ENCODE measurements at regions not wholly inside any gene's neighbourhood (a gene's known extent, or its start where the extent isn't known, plus 50 kb on each side); places are given as distances from the start of the nearest gene placed in this dataset.

DNA sequence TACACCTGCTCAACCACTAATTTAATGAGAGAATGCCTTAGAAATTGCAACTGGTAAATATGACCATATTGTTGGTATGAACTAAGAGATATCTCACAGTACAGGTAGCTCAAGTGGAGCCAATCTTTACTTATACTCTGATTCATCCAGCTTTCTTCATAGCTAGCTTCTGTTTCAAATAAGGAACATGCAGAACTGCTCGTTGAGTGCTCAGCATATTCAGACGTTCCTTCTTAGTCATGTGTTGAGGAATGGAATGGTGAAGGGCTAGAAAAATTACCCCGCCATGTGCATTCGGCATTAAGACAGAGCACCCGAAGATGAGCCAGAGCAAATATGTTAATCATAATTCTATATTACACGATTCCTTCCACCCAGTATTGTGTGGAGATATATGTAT, 144.0 kb upstream of the VRK2 start:
- DNase-seq, result no peak

DNA sequence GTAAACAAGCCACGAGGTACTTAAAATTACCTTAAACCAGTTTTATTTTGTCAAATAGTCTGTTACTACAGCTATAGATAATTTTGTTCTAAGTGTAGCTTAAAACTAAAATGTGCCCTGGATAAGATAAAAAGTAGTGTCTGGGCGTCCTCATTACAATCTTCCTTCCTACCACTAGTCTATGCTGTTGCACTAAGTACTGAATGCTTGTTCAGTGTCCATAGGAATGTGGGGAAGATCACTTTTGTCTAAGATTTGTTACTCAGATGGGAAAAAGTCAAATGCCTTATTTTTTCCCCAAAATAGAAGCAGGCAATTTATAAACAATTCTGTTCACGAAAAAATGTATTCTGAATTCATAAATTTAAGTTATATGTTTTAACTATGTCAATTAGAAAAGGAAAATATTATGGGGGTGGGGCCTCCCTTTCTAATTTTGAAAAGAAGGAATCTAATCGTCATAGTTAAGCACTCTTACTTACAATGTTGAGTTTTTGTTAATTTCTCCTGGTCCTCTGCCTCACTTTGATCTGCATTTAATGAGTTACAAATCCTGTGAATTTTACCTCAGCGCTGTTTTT, 140.4 kb upstream of the VRK2 start:
- peak; percentile 44 for DNase-seq

DNA sequence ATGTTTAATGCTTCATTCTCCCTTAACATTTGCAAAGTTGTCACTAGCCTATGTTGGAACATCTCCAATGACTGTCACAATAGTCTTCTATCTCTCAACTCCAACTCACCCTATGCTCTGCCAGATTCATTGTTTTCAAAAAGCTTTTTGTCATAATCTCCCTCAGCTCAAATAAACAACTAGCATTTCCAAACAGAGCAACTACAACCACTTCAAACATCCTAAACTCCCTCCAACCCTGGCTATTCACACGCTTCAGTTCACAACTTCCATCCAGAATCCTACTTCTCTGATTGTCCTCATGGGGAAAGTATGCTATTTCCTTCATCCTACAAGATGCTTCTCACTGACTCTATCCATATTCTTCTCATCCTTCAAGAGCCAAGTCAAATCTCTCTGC, 139.2 kb upstream of the VRK2 start:
- no peak for DNase-seq

DNA sequence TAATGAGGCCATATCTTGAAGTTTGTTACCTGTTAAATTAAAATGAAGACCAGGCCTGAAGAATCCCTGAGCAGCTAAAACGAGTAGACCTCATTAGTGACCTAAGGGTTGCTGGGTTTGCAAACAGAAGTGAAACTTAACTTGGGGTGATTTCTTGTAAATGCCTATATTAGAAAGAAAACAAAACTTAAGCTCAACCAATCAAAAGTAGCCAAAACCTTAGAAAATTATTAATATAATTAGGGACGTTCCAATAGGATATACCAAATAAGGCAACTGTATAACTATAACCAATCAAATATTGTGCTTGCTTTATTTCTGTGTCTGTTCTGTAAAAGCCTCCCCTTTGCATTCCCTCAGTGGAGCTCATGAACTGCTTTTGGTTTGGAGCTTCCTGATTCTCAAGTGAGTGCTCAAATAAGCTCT, 137.9 kb upstream of the VRK2 start:
- DNase-seq, result no peak

DNA sequence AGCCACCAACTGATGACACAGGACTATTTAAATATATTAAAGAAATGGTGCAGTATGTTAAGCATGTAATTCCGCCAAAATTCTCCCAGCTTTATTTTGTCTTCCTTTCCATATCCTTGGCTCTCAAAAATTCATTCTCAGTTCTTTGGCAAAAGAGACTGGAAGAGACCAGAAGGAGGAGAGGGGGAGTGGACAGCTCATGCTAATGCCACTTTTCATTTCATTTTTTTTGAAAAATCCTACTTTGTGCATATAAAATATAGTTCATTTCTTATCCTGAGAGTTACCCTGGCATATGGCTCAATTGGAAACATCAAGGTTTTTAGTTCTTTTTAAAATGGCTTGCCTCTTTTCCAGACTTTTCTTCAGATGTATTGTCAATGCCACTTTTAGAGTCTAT, 128.5 kb upstream of the VRK2 start:
- no peak for DNase-seq

DNA sequence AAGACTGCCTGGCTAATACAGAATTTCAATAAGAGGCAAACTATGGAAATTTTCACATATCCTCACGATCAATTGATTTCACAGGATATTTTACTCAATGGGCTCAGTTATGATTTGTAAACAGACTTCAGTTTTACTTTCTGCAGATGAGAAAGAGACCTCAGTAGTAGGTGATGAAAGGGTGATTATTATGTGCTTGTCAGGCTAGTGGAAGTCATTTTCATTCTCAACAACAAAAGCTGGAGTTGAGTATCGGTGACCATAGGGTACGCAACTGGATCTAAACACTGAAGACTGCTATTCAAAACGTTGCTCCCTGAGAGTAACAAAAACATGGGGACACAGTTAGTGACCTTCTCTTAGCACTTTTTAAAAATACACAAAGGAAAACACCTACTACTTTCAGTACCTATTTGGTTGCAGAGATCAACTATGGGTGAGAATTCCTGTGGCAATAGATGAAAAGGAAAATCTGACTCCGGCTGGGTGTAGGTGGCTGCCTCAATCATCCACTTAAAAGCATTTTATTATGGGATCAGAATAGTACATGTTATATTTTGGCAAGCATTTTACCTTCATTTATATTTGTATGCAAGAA, 126.2 kb upstream of the VRK2 start:
- DNase-seq, result no peak

DNA sequence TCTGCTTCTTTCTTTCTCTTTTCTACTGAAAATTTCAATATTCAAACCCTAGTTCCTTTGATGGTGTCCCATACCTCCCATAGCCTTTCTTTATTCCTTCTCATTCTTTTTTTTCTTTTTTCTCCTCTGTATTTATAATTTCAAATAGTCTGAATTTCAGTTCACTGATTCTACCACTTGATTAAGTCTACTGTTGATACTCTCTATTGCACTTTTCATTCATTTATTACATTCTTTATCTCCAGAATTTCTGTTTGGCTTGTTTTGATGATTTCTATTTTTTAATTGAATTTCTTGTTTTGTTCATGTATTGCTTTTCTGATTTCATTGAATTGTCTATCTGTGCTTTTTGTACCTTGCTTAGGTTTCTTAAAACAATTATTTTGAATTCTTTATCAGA, 111.9 kb upstream of the VRK2 start:
- no peak for DNase-seq

DNA sequence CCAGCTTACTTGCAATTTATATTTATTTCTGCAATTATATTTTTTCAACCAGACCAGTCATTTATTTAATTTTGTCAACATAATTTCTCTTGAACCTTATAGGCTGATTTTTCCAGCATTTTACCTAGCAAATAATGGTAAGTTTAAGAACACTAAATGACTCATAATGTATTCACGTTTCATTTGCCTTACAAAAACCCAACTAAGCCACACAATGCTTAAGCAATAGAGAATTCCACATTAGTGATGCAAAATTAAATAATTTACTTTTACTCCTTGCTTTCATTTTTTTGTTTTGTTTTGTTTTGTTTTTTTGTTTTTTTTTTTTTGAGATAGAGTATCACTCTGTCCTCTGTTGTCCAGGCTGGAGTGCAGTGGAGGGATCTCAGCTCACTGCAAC, 110.4 kb upstream of the VRK2 start:
- DNase-seq, result no peak

DNA sequence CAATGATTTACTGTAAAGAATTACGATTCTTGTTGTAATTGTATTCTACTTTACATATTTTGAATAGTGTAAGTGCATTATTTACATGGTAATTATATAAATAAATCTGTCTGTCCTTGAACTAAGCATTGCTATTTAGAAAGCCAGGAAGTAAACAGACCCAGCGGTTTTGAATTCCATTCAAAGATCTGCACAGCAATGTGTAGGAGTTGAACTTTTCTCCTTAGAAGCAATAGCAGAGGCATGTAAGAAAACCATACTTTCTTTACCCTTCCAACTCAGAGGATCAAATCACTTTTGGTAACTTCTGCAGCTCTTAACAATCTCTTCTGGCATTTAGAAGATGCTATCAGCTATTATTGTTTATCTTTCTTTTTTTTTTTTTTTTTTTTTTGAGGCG, 109.2 kb upstream of the VRK2 start:
- no peak for DNase-seq

DNA sequence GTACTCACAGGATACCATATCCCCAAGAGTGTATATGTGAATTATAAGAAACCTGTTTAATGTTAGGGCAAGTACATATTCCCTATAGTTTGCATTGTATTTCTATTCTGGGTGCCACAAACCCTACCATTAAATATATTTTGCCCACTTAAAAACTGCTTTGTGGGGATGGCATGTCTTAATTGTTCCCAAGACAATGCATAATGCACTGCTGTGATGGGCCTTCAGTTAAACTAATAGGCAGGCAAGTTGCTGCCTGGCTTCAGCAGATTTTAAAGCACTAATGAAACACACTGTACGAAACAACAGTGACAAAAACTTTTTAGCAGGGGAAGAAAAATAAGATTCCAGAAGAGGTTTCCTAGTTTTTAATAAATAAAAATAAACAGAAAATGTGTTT, 104.8 kb upstream of the VRK2 start:
- no peak for DNase-seq

DNA sequence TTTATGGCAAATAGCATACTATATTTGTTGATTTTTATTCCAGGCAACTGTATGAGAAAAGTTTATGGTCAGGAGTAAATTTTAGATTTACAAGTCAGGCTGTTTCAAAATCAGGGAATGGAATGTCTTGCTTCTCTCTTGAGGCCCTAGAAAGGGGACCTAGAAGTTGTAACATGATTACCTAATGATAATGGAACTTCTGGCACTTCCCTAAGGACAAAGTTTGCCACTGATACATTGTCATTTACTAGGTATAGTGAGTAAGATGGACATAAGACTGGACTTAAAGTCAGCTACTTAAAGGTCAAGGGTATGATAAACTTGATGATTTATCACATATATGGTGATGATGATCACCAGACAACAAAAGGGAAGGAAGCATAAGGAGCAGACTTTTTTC, 103.3 kb upstream of the VRK2 start:
- no peak for DNase-seq

DNA sequence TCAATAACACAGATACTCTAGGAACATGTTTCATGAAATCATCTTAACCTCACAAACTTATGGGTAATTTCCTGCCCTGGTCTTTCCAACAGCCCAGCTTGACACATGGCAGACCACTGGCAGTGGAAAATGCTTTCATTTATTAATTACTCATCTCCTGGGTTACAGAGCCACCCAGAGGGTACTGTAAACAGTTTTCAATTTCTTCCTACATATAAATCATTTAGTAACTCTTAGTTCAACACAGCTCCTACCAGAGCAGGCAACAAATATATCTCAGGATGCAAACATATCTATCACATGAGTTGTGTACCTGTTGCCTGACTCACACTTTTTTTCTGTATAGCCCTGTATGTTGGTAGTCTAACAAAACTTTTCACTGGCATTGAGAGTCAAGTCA, 99.2 kb upstream of the VRK2 start:
- DNase-seq, result no peak

DNA sequence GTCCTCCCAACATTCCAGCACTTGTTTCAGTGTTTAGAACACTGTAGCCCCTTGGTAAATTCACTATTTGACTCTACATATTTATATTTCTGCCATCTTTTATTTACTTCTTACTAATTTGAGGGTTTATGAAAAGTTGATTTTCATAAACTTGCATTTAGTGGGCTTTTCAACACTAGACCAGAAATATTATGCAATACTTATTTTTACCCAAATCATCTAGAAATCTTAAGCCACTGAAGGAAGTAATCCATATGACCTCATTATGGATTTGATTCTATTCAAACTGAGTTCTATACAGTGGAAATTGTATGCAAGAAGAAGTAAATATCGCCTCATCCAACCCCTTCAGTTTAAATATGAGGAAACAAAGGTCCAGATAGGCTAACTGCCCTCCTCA, 92.6 kb upstream of the VRK2 start:
- no peak for DNase-seq

DNA sequence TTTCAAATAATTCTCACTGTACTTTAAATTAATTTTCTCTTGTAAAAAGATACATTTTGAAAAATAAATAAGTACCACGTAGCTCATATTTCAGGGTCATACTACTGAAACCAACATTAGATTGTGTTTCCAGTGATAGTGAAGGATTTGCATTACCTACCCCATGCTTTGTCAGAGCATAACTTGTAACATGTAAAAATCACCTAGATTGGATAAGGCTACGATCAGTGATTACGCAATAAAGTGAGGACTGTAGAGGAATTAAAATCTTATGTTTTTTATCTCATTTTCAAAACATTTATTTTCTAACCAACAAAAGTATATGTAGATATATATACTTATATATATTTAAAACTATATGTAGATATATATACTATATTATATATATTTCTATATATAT, 89.4 kb upstream of the VRK2 start:
- no peak for DNase-seq

DNA sequence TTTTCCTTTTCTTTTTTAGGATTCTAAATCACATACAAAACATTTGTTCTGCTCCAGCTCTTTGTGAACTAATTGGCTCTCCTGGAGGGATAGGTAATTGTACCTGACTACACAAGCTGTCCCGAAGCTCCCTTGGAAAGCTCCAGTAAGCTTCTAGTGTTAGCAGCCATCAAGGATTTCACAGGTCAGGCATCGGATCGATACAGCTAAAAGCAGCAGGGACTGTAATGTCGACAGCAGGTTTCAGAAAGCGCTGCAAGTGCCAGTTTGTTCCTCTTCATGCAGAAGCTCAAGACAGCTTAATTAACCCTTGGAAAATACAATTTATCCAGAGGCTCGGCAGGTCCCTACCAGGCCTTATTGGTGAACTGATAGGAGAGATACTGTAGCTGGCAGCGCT, 87.2 kb upstream of the VRK2 start:
- no peak for DNase-seq

DNA sequence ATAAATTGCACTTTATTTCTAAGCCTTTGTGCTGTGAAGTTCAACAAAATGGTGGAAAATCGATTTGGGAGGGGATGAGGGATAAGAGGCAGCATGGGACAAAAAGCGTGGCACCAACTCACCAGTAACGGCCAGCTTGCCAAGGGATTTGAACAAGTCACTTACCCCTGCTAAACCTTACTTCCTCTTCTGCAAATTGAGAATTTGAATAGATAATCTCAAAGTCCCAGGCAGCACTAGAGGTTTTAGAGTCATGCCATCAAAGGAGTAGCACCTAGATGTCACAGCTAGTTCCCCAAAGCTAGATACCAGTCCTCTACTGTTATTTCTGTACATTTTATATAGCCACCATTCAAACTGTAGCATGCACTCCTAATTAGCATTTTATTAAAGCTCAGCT, 83.7 kb upstream of the VRK2 start:
- DNase-seq, result no peak

DNA sequence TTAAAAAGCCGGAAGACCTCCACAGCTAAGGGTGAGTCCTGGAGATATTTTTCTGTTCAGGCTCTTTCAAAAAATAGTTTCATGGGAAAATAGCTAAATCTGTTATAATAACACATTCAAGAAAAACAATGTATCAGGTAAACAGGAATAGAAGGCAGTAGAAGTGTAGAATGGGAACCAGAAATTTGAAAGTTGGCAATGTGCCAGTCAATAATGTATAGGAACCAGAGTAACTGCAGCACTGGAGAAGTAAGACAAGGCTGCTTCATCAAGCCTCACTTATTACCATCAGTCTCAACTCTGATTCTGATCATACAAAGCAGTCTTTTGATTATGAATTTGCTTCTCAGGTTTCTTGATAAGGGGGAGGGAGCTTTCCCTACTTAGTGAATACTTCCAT, 81.4 kb upstream of the VRK2 start:
- DNase-seq, result no peak

DNA sequence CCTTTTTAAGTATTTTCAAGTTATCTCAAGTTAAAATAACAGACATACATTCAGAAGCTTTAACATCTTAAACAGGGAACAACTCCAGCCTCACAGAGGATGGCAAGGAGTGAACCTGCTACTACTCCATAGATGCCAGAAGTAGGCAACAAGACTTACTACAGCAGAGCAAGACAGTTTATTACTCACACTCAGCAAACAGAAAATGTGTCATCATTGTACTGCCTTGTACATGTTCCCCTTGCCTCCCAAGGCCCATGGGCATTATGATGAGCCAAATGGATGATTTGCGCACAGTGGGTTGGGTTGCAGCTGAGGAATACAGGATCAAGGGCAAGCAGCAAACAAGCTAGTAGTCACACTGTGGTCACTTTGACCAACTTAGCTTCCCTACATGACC, 80.6 kb upstream of the VRK2 start:
- DNase-seq, result no peak

DNA sequence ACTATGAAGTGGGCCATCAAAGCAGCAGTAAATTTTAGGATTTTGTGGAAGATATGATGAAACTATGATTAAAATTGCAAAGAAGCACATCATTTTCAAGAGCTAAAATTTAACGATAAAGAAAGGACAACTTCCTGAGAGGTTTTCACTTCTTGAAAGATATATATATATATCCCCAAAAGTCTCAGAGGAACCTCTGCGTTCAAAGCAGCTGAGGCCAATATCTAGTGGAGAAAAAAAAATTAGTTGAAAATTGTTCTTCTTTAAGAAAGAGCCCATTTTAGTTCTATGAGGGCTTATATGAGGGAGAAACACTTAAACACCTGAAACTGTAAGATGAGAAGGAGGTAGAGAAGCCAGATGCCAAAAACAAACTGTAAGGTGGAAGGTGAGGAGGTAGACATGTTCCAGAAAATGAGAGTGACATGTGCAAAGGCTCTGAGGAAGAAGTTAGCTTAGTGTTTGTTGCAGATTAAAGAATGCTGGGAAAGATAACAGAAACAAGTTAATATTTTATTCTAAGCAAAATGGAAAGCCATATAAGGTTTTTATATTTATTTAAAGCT, 72.9 kb upstream of the VRK2 start:
- DNase-seq, result no peak

DNA sequence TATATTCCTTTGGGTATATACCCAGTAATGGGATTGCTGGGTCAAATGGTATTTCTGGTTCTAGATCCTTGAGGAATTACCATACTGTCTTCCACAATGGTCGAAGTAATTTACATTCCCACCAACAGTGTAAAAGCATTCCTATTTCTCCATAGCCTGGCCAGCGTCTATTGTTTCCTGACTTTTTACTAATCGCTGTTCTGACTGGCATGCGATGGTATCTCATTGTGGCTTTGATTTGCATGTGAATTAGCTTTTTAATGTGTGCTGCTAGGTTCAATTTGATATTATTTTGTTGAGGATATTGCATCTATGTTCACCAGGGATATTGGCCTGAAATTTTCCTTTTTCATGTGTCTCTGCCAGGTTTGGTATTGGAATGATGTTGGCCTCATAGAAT, 67.4 kb upstream of the VRK2 start:
- DNase-seq, result no peak

DNA sequence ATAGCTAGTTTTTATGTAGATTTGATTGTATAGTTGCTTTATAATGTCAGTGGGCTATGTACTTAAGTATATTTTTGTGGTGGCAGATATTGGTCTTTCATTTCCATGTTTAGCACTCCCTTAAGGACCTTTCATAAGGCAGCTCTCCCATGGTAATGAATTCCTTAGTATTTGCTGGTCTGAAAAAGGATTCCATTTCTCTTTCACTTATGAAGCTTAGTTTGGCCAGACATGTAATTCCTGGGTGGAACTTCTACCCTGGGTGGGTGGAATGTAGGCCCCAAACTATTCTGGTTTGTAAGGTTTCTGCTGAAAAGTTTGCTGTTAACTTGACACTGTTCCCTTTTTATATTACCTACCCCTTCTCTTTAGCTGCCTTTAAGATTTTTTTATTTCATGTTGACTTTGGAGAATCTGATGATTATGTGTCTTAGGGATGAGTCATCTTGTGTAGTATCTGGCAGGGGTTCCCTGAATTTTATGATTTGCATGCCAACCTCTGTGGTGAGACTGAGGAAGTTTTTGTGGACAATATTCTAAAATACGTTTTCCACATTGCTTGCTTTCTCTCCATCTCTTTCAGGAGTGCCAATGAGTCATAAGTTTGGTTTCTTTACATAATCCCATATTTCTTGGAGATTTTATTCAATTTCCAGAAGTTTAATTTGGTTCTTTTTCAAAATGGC, 65.4 kb upstream of the VRK2 start:
- DNase-seq, result no peak

DNA sequence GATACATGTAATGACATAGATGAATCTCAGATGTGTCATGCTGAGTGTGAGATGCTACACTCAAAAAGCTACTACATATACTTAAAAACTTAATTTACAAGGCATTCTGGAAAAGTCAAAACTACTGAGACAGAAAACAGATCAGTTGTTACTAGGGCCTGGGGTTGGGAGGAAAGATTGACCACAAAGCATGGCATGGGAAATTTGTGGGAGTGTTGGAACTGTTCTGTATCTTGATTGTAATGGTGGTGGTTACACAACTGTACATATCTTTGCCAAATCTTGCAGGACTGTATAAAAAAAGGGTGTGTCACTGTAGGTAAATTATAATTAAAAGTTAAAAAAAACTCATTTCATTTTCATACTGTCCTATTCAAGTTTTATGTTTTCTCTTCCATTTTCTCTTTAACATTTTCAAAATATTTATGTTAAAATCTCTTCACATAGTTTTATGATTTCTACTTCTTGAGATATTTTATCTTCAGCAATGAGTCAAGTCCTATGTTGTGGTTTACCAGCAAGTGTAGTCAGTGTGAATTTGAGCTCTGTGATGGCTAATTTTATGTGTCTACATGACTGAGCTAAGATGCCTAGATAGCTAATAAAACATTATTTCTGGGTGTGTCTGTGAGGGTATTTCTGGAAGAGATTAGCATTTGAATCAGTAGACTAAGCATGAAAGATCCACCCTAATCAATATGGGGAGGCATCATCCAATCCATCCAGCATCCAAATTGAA, 58.6 kb upstream of the VRK2 start:
- no peak for DNase-seq

DNA sequence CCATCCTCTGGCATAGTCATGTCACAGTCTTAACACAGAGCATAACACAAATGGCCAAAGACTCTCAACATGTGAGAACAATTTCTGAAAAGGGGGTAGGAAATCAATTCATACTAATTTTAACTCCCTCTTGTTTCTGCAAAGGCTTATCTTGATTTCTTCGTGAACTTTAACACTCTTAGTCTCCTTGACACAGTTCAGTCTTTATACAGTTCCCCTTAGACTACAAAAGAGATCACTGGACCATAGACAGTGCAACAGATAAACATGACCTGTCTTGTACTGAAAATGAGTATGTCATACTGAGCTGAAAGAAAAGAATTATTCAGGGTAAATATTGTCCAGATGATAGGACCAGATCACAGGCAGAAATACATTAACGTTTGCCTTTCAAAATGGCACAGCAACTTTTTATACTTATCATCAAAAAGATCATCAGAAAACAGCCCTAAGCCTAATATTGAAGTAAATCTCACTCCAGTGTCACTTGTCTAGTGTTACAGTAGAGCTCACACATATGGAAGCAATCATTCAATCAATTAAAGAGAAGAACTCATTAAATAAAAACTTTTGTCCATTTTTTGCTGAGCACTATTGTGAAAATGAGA, 56.4 kb upstream of the VRK2 start:
- no peak for DNase-seq

Measured in 8988T (cell line).